Brain pericyte (primary cell): ENCODE measurements at regions not wholly inside any gene's neighbourhood (a gene's known extent, or its start where the extent isn't known, plus 50 kb on each side); places are given as distances from the start of the nearest gene placed in this dataset.

Experiments
- DNase-seq: peaks from one replicate; pipeline ENCODE4 v3.0.0-alpha.2; 2012; ENCODE audit warnings: low read depth, low spot score

DNA sequence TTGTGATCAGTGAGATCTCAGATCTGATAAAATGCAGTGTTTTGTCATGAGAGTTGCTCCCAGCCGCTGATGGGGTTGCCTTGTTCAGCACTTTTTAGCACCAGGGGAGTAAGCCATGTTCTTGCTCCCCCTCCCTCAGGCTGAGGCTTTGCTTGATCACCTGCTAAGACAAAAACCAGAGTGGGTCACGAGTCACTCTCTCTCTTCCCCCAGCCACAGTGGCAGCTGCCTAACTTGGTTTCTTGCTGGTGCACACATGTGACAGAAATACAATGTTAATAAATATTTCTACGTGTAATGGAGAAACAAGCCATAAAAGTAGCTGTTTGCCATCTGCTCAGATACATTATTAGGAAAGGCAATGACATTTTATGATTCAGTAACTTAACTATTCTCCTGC lies 212.4 kb upstream of the DMRT1 start:
- DNase-seq: no peak

DNA sequence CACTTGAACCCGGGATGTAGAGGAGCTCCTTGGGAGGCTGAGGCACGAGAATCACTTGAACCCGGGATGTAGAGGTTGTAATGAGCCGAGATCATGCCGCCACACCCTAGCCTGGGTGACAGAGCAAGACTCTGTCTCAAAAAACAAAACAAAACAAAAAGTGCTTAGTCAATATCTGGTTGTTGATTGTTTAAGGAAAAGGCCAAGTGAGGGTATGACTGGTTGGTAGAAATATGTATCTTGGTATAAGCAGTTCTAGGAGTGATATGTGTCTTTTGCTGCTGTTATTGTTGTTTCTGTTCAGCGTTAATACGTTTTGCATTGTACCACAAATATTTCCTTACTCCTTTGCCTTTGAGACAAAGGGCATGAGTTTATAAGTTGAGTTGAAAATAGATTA lies 210.7 kb upstream of the DMRT1 start:
- no peak for DNase-seq

DNA sequence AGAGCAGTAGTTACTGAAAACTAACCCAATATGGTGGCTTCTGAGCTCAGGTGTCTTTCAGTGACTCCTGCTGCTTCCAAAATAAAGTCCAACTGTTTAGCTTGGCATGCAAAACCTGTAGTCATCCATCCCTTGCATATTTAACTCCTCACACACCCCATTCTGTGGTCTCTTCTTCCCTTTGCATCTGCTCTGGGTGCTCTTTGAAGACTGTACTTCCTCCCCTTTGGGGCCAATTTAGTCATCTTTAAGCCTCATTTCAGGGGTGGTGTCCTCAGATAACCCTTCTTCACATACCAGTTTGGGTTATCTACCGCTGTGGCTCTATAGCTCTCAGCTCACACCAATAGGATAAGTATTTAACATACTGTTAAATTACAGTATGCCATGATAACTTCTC lies 209.9 kb upstream of the DMRT1 start:
- DNase-seq: no peak

DNA sequence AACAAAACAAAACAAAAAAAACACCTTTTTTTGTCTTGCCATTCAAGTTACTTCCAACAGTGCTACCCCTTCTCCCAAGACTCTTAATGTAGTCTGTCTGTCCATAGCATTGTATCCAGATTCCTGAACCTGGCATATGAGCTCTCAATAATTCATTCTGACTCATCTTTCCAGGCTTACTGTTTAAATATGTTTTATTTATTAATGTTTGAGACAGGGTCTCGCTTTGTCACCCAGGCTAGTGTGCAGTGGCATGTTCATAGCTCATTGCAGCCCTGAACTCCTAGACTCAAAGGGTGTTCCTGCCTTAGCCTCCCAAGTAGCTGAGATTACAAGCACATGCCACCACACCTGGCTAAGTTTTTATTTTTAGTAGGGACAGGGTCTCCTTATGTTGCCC lies 208.0 kb upstream of the DMRT1 start:
- DNase-seq: no peak

DNA sequence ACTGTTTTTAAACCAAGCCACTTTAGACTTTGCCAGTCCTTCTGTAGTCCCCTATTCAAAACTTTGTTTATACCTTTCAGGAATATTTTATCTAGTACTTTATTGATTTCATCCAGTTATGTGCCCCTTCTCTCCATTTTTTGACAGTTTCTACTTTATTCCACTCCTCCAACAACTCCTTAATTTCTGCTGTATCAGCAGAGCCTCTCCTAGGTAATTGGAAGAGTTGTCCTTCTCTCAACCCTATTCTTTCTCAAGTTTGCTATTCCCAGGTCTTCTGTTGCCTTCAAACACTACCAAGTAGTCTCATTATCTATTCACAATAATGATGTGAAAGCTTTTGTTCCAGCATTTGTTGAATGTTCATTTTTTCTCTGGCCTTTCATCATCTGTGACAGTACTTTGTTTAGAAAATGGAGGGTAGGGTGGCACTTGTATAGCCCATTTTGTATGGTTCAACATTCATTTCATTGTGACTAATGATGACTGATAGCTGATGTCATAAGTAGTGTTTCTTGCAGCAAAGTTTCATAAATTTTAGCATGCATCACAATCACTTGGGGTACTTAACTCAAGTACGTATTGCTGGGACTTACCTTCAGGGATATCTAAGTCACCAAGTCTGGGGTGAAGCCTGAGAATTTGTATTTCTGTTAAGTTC lies 204.4 kb upstream of the DMRT1 start:
- no peak for DNase-seq

DNA sequence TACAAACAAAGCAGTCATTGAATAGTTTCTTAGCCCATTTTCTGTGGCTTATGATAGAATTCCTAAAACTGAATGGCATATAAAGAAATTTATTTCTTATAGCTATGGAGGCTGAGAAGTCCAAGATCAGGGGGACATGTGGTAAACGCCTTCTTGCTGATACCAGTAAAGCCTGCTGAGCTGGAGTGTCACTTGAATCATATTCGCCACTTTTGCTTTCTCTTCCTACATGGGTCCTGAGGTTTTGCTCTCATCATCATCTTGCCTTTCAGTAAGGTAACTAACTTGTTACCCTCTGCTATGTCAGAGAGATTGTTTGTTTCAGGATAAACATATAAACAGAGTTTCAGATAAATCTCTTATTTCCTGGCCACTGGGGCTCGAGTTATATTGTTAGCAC lies 203.3 kb upstream of the DMRT1 start:
- no peak for DNase-seq

DNA sequence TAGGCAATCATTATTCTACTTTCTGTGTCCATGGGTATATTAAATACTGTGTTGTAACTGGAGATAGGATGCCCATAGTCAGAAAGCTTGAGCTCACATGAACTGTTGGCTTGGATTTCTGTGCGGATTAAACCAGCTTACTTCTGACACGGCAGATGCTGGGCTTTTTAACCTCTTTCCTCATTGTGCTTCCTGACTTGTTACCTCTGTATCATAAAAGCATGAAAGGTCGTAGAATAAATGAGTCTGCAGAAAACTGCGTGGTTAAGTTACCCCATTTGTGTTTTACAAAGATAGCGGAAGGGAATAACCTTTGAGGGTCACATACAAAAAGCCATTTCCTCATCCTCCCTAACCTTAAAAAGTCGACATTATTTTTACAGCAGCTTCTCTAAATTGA lies 199.5 kb upstream of the DMRT1 start:
- DNase-seq: no peak

DNA sequence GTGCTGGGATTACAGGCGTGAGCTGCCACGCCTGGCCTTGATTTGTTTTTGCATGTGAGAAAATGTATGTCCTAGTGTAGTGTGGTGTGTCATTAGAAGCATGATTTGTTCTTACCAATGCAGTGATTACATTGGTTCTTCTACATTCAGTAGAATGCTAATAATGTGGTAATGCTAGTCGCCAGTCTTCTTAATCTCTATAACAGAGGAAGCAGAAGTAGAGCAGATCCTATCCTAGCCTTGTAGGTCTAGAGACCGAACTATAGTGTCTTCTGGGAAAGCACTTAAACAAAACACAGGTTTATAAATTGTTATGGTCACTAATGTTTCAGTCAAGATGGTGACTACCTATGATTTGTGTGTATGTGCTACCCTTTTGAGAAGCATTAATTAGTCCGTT lies 197.5 kb upstream of the DMRT1 start:
- no peak for DNase-seq

DNA sequence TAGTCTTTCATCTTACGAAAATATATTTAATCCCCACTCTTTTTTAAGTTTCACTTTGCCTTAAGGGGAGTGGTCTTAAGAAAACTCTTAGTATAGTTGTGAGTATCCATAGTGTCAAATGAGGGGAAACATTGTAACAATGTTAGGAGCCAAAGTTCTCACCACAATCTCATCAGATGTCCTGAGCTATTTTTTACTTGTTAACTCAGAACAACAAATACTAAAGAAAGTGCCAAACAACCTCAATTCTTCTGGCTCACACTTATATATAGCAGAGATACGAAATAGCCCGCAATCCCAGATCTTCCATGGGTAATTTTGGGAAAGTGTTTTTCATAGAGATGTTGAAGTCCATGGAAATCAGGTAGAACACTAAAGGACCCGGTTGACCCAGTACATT lies 194.0 kb upstream of the DMRT1 start:
- DNase-seq: no peak

DNA sequence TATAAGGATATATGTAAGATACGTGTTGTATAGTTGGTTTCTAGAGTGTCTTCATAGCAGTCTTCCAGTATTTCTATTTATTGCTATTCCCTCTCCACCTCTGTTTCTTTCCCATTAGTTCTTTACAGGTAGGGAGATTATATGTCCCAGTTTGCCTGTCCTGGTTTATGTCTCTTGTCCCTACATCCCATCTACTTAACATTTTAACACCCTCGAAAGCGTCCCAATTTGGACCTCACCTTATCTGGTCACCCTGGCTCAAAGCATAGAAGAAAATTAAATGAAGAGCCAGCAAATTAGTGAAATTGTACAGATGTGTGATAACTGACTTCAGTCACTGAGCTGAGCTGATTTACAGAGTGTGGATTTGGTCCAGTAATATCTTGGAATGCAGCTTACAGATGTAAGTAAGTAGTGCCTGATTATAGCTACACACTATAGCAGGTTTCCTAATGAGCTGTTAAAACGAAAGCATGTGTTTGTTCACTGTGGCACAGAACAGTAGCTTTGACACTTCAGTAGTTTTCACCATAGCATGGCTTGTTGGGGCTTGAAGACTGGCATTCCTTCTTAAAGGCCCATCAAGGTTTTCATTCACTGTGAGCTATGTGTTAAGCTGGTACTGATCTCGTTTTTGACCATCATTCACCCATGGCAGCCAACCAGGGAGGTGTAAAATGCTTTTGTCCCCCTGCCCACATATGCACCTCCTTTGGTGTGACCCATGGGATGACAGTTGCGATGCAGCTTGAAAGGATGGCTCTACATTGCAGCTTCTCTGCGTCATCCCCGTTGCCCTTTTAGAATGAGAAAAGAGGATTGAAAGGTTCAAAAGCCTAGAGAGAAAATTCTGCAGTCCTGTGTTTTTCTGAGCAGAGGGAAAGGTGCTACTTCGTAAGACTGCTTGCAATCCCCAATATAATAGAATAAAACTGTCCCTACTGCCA lies 192.1 kb upstream of the DMRT1 start:
- no peak for DNase-seq

DNA sequence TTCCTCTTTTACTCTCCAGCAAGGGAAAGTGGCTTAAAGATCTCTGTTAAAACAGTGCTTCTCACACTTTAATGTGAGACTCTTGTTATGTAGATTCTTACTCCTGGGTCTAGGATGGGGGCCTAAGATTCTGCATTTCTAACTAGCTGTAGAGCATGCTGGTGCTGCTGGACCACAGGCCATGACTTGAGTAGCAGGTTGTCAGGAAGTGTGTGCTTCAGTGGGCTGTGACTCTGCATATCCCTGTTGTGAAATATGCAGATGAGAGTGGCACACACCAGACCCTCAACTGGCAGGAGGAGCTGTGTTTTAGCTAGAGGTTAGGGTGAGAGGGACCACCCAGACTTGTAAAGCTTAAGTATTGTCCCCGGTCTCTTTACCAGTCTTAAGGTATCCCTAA lies 191.1 kb upstream of the DMRT1 start:
- no peak for DNase-seq

DNA sequence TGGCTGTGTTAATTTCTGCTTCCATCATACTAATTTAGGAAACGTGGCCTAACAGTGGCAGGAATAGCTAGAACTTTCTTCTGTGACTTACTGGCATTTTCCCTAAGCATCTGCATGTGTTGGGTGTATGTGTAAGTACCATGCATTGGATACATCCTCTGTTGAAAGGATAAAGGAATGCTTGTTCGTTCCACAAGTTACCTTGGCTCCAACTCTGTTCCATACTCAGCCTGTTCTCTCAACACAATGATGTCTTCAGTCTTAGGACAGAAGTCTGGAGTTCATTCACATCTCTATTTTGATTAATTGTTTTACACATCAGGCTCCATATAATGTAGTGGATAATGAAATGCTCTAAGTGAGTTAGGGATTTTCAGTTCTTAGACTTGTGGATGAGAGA lies 190.1 kb upstream of the DMRT1 start:
- DNase-seq: no peak

DNA sequence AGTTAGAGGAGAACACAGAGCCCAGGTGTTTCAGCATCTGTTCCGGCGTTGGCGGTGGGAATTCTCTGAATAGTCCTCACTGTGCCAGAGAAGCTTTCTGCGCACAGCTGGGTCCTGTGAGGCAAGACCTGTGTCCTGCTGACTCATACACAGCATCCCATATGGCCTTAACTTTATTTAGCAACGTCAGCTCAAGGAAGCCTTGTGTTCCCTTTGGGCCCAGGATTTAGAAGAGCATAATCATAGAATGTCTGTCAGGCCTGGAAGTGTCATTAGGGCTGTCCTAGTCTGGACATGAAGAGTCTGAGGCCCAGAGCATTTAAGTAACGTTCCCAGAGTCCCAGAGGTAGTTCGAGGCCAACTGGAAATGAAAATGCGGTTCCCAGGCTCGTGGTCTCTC lies 188.6 kb upstream of the DMRT1 start:
- no peak for DNase-seq

DNA sequence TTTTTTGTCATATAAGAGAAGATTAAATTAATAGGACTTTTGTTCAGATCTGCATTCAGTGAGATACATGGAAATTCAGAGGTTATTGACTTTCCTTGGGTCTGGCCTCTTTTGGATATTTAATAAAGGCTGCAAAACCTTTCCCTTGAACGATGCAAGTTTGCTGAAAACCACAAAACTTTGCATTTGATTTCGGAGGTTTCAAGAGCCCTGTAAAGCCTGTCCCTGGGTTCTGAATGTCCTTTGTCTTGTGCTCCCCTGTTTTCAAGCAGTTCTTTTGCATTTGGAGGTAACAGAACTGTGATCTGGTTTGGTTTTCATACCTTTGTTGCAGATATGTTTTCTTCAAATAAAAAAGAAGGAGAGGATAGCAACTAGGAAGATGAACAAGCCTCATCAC lies 188.1 kb upstream of the DMRT1 start:
- DNase-seq: no peak

DNA sequence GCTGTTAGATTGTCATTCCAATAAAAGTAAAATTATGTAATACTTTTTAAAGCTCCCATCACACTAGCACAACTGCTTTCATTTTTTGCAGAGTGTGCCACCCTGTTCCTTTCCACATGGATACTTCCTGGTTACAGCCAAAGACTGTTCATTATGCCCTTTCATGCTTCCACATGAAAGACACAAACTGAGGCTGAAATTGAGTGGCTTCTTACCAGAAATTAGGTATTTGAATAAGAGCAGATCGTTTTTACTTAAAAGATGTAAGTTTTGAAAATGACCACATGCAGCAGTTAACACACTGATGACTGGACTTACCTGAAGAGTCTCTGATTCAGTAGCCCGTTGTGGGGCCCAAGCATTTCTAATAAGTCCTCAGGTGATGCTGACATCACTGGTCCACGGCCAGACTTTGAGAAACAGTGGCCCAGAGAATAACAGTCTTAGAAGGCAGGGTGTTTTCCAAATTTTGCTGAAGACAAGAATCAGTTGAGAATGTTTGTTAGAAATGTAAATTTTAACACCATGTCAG lies 187.6 kb upstream of the DMRT1 start:
- DNase-seq: no peak

DNA sequence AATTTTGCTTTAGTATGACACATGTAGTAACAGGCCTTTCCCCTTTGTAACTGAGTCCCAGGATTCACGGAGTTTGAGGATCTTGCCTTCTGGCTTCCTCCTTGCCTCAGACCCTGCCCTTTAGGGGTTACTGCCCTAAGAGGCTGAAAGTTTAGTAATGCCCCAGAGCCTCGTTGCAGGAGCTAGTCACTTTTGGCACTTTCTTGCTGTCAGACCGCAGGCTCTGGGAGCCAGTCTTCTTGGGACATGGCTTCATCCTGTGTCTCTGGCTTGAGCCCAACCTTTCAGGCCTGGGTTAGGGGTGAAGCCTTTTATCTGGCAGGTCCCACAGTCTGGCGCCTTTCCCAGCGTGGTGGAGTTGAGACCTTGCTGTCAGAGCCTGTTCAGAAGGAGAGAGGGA lies 185.6 kb upstream of the DMRT1 start:
- DNase-seq: no peak

DNA sequence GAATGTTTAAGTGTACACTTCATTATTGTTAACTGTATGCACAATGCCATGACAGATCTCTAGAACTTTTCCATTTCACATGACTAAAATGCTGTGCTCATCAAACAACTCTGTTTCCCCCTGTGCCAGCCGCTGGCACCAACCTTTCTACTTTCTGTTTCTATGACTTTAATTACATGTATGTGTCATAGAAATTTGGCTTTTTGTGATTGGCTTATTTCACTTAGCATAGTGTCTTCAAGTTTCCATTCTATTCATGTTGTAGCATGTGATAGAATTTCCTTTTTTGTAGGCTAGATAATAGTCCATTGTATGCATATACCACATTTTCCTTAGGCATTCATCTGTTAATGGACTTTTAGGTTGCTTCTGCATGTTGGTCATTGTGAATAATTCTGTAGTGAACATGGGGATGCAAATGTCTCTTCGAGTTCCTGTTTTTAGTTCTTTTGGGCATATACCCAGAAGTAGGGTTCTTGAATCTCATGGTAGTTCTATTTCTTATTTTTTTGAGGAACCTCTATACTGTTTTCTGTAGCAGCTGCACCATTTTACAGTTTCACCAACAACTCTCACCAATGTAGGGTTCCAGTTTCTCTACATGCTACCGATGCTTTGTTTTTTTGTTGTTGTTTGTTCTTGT lies 184.4 kb upstream of the DMRT1 start:
- no peak for DNase-seq

DNA sequence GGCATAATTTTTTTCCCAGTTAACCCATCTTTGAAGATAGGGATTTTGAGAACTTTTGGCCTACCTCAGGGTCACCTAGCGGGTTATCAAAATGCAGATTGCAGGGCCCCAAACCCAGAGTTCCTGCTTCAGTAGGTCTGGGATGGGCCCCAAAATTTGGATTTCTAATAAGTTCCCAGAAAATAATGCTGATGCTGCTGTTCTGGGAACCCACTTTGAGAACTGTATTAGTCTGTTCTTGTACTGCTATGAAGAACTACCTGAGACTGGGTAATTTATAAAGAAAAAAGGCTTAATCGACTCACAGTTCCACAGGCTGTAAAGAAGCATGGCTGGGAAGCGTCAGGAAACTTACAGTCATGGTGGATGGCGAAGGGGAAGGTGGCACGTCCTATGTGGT lies 182.2 kb upstream of the DMRT1 start:
- no peak for DNase-seq

DNA sequence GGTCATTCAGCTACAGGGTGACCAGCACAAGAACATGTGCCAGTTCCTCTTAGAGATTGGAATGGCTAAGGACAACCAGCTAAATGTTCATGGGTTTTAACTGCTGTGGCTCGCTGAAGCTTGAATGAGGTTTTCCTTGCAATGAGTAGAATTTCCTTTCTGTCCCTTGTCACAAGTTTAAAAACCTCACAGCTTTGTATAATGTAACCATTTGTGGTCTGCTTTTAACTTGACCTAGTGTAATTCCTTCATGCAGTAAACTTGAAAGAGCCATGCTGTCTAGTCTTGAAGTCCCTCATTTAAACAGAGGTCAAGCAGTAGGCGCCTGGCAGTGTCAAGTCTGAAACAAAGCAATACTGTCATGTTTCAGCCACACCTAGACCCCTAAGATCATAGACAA lies 181.3 kb upstream of the DMRT1 start:
- DNase-seq: no peak

DNA sequence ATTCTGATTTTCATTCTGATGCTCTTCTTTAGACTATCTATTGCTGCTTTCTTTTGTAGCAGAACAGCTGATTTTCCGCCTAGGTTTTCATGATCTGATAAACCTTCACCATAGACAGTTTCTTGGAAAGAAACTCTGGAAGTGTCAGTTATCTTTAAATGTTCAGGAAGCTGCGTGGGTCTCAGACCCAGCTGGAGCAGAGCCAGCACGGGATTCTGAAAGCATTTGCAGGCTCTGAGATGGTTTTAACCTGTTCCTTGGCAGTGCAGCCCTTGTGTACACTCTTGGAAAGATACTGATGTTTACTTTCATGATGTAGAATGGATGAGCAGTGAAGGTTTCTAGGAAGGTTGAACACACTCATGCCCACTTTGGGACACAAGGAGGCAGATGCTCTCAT lies 178.0 kb upstream of the DMRT1 start:
- no peak for DNase-seq

DNA sequence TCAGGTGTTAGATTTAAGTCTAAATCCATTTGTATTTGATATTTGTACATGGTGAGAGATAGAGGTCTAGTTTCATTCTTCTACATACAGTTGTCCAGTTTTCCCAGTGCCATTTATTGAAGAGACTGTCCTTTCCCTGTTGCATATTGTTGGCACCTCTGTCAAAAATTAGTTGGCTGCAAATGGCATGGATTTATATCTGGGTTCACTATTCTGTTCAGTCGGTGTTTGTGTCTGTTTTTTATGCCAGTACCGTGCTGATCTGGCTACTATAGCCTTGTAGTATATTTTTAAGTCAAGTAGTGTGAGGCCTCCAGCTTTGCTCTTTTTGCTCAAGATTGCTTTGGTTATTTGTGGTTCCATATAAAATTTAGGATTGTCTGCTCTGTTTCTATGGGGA lies 176.2 kb upstream of the DMRT1 start:
- no peak for DNase-seq

DNA sequence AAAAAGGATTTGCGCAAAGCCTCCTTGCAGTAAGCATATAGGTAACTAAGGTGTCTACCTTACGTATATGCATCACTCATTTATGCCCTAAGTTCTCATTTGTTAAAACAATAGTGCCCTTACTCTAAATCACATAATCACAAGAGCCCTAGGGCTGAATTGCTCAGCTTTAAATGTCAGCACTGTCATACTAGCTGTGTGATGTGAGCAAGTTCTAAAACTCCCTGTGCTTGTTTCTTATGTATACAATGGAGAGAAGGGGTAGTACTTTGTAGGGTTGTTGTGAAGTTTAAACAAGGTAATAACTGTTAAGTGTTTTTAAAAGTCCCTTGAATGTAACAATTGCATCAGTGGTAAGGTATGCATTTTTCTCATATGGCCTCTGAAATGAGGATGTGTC lies 169.5 kb upstream of the DMRT1 start:
- no peak for DNase-seq

DNA sequence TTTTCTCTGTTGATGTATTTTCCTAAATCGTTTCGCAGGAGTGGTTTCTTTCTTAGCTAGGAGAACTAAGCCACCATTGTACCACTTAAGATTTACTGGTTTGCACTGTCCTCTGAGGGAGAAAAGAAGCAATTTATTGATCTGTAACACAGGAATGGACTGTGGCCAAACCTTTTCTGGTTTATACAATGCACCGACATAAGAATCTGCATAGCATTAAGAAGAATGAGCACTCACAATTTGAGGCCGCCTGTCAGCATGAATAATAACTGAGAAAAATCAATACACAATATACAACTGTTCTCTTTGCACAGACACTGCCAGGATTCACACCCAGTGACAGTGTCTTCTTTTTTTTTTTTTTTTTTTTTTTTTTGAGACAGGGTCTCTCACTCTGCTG lies 168.6 kb upstream of the DMRT1 start:
- DNase-seq: no peak
